Activated T-cell treated with anti-CD3 and anti-CD28 coated beads, Interleukin-2, amount 50 U/mL, for 72 hours (primary cell): ENCODE measurements at regions not wholly inside any gene's neighbourhood (a gene's known extent, or its start where the extent isn't known, plus 50 kb on each side); places are given as distances from the start of the nearest gene placed in this dataset.
"Not testable (repeated sequence)": the region's sequence is repeated elsewhere in the genome, so short reads cannot be mapped to it uniquely, and the experiment has no call there.

Experiments used
- ATAC-seq, 2 donors: fragments of 150-1000 bp; cut with Tn5 transposase; replicated peaks in 1 of 2; 2 replicates each; pipeline ENCODE4 v1.10.0; 2021; ENCODE audit warnings: moderate library complexity in 2 of 2, mild to moderate bottlenecking in 1 of 2
- DNase-seq, 2 donors: peaks; one replicate each; pipeline ENCODE4 v3.0.0; 2021 to 2022; ENCODE audit warnings: mixed read lengths in 1 of 2
- H3K27ac Mint-ChIP-seq: one replicate; pipeline ENCODE4 v1.8.0; 2022; ENCODE audit warnings: mild to moderate bottlenecking, moderate library complexity, mixed read lengths
- H3K27me3 Mint-ChIP-seq: one replicate; pipeline ENCODE4 v1.8.0; 2022; ENCODE audit warnings: low read depth, mixed read lengths
- H3K36me3 Mint-ChIP-seq, 2 donors: one replicate each; pipeline ENCODE4 v1.8.0; 2022; ENCODE audit warnings: mixed read lengths in 2 of 2, mild to moderate bottlenecking in 1 of 2; ENCODE audit not compliant: insufficient read depth in 2 of 2
- H3K4me1 Mint-ChIP-seq: one replicate; pipeline ENCODE4 v1.8.0; 2022; ENCODE audit warnings: low read depth, mixed read lengths
- H3K4me3 Mint-ChIP-seq, 2 donors: one replicate each; pipeline ENCODE4 v1.8.0; 2022; ENCODE audit warnings: mild to moderate bottlenecking in 2 of 2, mixed read lengths in 2 of 2, moderate library complexity in 2 of 2
- H3K9me3 Mint-ChIP-seq, 2 donors: one replicate each; pipeline ENCODE4 v1.8.0; 2022; ENCODE audit warnings: mixed read lengths in 2 of 2

GRCh38 chrX:53768451-53768850, 81.9 kb upstream of the HUWE1 start:
- H3K27ac Mint-ChIP-seq: no peak overlapping the region
- ATAC-seq: peak; percentile 34 to 71

GRCh38 chrX:53767544-53767943, 81.0 kb upstream of the HUWE1 start:
- Mint-ChIP-seq H3K36me3 (peaks cover 0 to 7% of the 10 kb centered on the region in 2 donors), H3K27me3 (peaks cover 23% of the 10 kb centered on the region), H3K4me3 (no peak overlapping the region), H3K4me1 (peaks cover 25% of the 10 kb centered on the region), H3K27ac (no peak overlapping the region), H3K9me3 (no peaks in the 10 kb centered on the region)
- DNase-seq: no peak
- ATAC-seq: no peak

More at GRCh38 chrX:53768451-53768850, 81.9 kb upstream of the HUWE1 start:
- H3K36me3 Mint-ChIP-seq: peaks cover 0 to 7% of the 10 kb centered on the region in 2 donors
- no peaks in the 10 kb centered on the region for H3K9me3 Mint-ChIP-seq
- H3K4me3 Mint-ChIP-seq: peak overlapping the region in 1 of 2 donors; percentile 12
- H3K27me3 Mint-ChIP-seq: peaks cover 17% of the 10 kb centered on the region
- H3K4me1 Mint-ChIP-seq: peaks cover 25% of the 10 kb centered on the region
- no peak for DNase-seq

DNA sequence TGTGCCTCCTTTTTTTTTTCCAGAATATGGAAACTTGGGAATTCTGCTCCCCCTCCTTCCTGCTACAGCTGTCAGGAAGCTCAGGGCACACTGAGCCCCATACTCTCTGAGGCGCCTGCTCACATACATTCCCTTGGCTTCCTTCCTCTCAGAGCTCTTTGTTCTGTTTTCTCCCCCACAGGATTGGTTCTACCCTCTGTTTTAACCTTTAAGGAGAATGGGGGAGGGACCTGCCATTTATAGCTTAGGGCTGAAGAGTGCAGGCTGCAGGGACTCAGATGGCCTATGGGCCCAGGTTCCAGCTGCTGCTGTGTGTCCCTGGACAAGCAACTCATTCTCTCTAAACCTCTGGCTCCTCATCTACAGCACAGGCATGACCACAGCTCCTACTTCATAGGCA, 70.7 kb upstream of the HUWE1 start:
- DNase-seq, H3K9me3 Mint-ChIP-seq, H3K4me3 Mint-ChIP-seq, H3K4me1 Mint-ChIP-seq, ATAC-seq, H3K36me3 Mint-ChIP-seq, H3K27ac Mint-ChIP-seq: not testable (repeated sequence)
- H3K27me3 Mint-ChIP-seq: peaks cover 35% of the 10 kb centered on the region

GRCh38 chrX:53746718-53747117, 60.2 kb upstream of the HUWE1 start:
- H3K36me3 Mint-ChIP-seq: peaks cover 2 to 6% of the 10 kb centered on the region in 2 donors
- no peaks in the 10 kb centered on the region for H3K9me3 Mint-ChIP-seq
- DNase-seq: no peak
- H3K4me3 Mint-ChIP-seq: no peak overlapping the region
- ATAC-seq: no peak
- peaks cover 6% of the 10 kb centered on the region for H3K4me1 Mint-ChIP-seq
- no peak overlapping the region for H3K27ac Mint-ChIP-seq
- H3K27me3 Mint-ChIP-seq: peaks cover 6% of the 10 kb centered on the region

GRCh38 chrX:53743244-53743643, 56.7 kb upstream of the HUWE1 start:
- Mint-ChIP-seq H3K9me3 (no peaks in the 10 kb centered on the region), H3K36me3 (peaks cover 3 to 6% of the 10 kb centered on the region in 2 donors), H3K4me3 (no peak overlapping the region), H3K27me3 (peaks cover 18% of the 10 kb centered on the region), H3K27ac (no peak overlapping the region), H3K4me1 (peaks cover 30% of the 10 kb centered on the region)
- no peak for ATAC-seq
- DNase-seq: no peak

GRCh38 chrX:53738370-53738906, 51.9 kb upstream of the HUWE1 start:
- ATAC-seq: peak; percentile 75
- no peak for DNase-seq
- H3K27me3 Mint-ChIP-seq: peaks cover 30% of the 10 kb centered on the region
- H3K4me3 Mint-ChIP-seq: peak overlapping the region; percentile 62 to 77
- H3K36me3 Mint-ChIP-seq: peaks cover 15% of the 10 kb centered on the region in 2 donors
- peak overlapping the region; percentile 81 for H3K27ac Mint-ChIP-seq
- peaks cover 72% of the 10 kb centered on the region for H3K4me1 Mint-ChIP-seq
- H3K9me3 Mint-ChIP-seq: peaks cover 0 to 2% of the 10 kb centered on the region in 2 donors
